Memory B cell (primary cell): ENCODE measurements at regions not wholly inside any gene's neighbourhood (a gene's known extent, or its start where the extent isn't known, plus 50 kb on each side); places are given as distances from the start of the nearest gene placed in this dataset.
"Not testable (repeated sequence)": the region's sequence is repeated elsewhere in the genome, so short reads cannot be mapped to it uniquely, and the experiment has no call there.

ENCODE experiments used
- ATAC-seq: fragments of 150-1000 bp; cut with Tn5 transposase; 2 replicates; pipeline ENCODE4 v1.10.0; 2021; ENCODE audit warnings: low read depth, mild to moderate bottlenecking, moderate library complexity
- DNase-seq, 2 donors: peaks; one replicate each; pipeline ENCODE4 v3.0.0; 2022; ENCODE audit warnings: low spot score in 2 of 2
- H3K27ac Mint-ChIP-seq: one replicate; pipeline ENCODE4 v1.8.0; 2022; ENCODE audit warnings: mild to moderate bottlenecking, moderate library complexity, mixed read lengths
- H3K27me3 Mint-ChIP-seq: one replicate; pipeline ENCODE4 v1.8.0; 2022; ENCODE audit warnings: mixed read lengths
- H3K36me3 Mint-ChIP-seq: one replicate; pipeline ENCODE4 v1.8.0; 2022; ENCODE audit warnings: mild to moderate bottlenecking, mixed read lengths
- H3K4me1 Mint-ChIP-seq: one replicate; pipeline ENCODE4 v1.8.0; 2022; ENCODE audit warnings: mixed read lengths
- H3K4me3 Mint-ChIP-seq: one replicate; pipeline ENCODE4 v1.8.0; 2022; ENCODE audit warnings: mild to moderate bottlenecking, moderate library complexity, mixed read lengths
- H3K9me3 Mint-ChIP-seq: one replicate; pipeline ENCODE4 v1.8.0; 2022; ENCODE audit warnings: mixed read lengths

DNA sequence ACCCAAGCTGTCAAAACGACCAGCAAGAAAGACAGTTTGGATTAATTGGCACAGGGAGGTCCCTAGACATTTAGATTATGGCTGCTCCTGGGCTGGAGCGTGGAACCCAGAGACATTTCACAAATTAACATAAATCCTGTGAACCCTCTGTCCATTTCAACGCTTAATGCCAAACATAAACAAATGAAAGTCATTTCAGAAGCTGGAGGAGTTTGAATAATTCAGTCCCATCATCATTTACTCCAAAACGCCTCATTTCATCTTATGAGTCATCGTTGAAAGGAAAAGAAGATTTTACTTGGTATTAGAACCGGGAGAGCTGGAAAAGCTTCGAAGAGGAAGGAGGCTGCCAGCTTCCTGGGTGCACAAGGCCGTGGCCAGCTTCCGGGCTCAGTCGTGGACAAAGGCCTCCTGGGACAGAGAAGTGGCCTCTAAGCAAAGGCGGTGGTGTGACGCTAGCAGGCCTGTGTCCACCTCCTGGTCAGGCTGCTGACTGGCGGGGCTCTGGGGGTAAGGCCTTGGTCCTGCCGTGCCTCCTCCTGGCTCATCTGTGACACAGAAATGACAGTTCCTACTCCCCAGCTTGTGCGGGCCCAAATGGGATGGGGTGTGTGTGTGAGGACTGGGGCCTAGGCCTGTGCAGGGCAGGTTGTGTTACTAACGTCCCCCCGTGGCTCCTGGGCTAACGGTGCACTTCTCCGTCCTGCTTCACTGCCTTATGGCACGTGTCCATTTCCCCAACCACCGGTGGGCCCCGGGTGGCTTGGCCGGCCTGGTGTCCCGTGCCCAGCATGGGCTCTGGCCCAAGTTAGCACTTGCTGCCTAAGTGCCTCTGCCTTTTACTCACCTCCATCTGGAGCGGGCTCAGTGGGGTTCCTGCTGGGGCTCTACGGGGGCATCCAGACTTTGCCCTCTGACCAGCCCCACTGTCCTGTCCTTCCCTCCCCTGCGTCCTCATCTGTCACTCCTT lies 71.6 kb downstream of the RRM2 start:
- Mint-ChIP-seq H3K4me3 (no peak overlapping the region), H3K9me3 (peaks cover 12% of the 10 kb centered on the region), H3K27ac (no peak overlapping the region), H3K4me1 (peaks cover 17% of the 10 kb centered on the region), H3K36me3 (no peaks in the 10 kb centered on the region), H3K27me3 (no peaks in the 10 kb centered on the region)
- ATAC-seq (no peak), DNase-seq (no peak)

DNA sequence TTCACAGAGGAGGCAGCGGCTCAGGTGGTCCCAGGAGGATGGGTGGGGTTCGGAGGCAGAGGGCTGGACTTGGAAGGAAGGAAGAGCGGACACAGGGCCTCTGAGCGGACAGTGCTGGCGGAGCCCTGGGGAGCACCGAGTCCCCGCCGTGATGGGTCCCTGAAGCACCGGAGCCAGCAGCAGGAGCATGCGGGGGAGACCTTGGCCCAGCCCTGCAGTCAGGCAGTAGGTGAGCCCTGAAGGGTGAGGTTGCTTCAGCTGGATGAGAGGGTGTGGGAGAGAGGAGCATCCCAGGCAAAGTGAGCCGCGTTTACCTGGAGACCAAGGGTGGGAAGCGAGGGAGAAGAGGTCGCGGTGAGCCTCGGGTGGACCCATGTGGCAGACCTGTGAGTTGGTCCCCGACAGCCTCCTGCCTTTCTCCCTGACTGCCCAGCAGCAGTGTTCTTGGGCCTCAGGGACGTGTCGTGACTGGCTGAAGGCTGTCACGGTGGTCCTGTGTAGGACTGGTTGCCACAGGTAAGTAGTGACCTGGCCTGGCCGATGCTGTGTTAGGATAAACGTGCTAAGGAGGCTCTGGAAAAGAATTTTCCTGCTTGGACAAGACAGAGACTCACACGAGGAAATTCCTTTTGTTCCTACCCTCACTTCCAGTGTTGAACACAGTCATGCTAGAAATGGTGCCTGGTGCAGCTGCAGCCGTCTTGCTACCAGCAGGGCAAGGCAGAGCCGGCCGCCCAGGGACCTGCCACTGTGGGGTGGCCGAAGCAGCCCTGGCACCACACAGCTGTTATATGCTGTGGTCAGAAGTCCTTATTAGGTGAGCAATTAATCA lies 73.0 kb downstream of the RRM2 start:
- Mint-ChIP-seq H3K9me3 (peaks cover 3% of the 10 kb centered on the region), H3K27me3 (no peaks in the 10 kb centered on the region), H3K27ac (no peak overlapping the region), H3K36me3 (no peaks in the 10 kb centered on the region), H3K4me1 (peaks cover 9% of the 10 kb centered on the region), H3K4me3 (no peak overlapping the region)
- ATAC-seq (no peak), DNase-seq (no peak)

DNA sequence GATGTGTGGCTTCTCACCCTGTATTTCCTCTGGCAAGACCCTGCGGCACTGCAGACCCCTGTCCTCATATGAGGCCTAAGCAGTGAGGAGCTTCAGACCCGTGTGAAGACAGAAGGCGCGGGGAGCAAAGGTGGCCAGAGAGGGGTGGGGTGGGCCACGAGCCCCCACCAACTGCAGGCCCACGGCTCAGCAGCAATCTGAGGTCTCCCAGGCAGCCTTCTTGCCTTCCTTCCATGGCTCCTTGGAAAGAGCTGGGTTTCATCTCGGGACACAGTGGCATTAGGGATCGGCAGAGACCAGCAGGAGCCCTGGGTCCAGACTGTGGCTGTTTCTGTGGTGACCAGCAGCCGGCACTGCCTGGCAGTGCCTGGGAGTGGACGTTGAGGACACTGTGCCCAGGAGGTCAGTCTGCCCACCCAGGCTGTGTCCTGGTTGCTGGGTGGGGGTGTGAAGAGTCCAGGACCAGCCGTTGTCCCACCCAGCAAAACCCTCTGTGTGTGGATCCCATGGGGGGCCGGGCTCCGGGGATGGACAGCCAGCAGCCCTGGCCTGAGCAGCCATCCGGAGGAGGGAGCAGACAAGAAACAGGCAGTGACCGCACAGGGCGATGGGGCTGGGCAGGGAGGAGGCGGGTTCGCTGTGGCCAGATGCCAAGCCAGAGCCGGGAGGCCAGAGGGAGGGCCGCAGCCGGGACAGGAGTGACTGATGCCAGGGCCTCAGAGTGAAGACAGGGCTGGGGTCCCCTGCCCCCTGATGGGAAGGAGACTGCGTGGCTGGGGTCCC lies 73.8 kb downstream of the RRM2 start:
- DNase-seq (no peak), ATAC-seq (no peak)
- Mint-ChIP-seq H3K27me3 (no peaks in the 10 kb centered on the region), H3K9me3 (no peaks in the 10 kb centered on the region), H3K4me1 (peaks cover 1% of the 10 kb centered on the region), H3K4me3 (no peak overlapping the region), H3K36me3 (no peaks in the 10 kb centered on the region), H3K27ac (no peak overlapping the region)

DNA sequence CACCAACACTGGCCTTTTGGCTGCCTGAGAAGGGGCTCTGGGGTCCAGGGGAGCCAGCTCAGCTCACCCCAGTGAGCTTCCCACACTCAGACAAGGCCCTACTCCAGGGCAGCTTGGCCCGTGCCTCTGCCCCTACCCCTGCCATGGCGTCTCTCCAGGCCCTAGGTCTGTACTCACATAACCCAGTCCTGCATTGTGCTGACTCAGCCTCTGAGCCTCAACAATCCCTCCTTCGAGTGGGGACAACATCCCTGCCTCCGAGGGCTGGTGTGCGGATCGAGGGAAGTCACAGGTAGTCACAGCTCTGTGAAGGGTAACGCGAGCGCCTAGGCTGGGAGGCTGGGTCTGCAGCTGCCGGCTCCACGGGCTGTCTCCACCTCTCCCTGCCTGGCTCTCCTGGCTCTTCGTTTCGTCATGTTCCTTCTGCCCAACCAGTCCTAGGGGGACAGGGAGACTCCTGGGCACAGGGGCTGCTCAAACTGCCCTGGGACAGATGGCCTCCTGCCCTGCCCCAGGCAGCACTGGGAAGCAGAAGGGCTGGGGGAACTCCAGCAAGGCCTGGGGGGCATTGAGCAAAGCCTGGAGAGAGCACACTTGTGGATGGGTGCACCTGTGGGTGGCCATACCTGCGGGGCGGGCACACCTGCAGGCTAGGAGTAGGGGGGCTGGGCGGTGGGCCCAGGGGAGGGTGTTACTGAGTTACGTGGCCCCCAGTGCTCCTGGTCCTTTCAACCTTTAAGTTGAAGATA lies 74.6 kb downstream of the RRM2 start:
- ATAC-seq (no peak), DNase-seq (no peak)
- Mint-ChIP-seq H3K27me3 (no peaks in the 10 kb centered on the region), H3K36me3 (no peaks in the 10 kb centered on the region), H3K9me3 (no peaks in the 10 kb centered on the region), H3K27ac (no peak overlapping the region), H3K4me3 (no peak overlapping the region), H3K4me1 (no peaks in the 10 kb centered on the region)

DNA sequence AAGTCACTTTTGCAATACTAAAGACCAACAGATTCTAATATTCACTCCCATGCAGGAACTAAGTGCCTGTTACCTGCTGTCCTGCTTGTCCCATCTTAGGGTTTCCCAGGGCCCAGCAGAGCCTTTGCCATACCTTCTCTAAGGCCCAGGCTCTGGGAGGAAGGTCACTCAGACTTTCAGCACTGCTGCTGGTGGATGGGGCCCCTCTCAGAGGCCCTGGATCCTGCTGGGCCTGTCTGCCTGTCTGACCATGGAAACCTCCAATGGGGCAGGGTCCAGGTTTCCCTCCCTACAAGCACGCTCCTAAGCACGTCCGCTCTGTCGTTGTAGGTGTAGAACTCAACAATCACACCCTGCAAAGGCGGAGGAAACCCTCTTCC lies 75.1 kb downstream of the RRM2 start:
- Mint-ChIP-seq H3K4me1 (no peaks in the 10 kb centered on the region), H3K4me3 (no peak overlapping the region), H3K36me3 (no peaks in the 10 kb centered on the region), H3K27me3 (no peaks in the 10 kb centered on the region), H3K9me3 (no peaks in the 10 kb centered on the region), H3K27ac (no peak overlapping the region)
- ATAC-seq (no peak), DNase-seq (no peak)

DNA sequence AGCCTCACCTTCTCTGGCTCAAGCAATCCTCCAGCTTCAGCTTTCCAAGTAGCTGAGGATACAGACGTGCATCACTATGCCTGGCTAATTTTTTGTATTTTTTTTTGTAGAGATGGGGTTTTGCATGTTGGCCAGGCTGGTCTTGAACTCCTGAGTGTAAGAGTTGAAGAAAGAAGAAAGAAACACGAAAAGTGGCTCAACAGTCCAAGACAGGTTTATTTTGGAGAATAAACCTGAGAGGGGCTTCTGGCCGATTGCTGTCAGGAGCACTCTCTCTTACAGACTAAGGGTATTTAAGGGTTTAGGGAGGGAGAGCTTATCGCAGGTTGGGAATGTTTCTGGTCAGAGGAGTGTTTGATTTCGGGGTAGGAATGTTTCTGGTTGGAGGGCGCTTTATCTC lies 75.9 kb downstream of the RRM2 start:
- H3K36me3 Mint-ChIP-seq, H3K27me3 Mint-ChIP-seq, H3K4me3 Mint-ChIP-seq, DNase-seq, H3K4me1 Mint-ChIP-seq, H3K9me3 Mint-ChIP-seq, ATAC-seq: not testable (repeated sequence)
- H3K27ac Mint-ChIP-seq: peak overlapping the region; percentile 24

DNA sequence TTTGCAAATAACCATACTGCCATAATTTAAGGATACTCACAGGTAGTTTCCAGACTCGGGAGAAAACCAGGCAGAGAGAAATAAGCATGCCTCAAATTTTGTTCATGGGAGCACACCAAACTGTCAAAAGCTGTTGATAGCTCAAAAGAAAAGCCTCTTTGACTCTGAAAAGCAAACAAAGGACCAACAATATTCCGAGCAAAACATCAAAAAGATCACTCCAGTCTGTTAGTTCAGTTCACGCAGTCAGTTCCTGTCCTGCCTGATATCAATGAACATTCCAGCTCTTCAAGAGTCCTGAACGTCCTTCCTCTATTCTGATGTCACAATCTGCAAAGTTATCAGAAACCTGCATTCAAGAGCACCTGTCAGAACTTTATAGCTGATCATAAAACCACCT lies 78.7 kb downstream of the RRM2 start:
- Mint-ChIP-seq H3K27ac (no peak overlapping the region), H3K4me1 (no peaks in the 10 kb centered on the region), H3K4me3 (no peak overlapping the region), H3K9me3 (no peaks in the 10 kb centered on the region), H3K27me3 (no peaks in the 10 kb centered on the region), H3K36me3 (no peaks in the 10 kb centered on the region)
- DNase-seq (no peak), ATAC-seq (no peak)

DNA sequence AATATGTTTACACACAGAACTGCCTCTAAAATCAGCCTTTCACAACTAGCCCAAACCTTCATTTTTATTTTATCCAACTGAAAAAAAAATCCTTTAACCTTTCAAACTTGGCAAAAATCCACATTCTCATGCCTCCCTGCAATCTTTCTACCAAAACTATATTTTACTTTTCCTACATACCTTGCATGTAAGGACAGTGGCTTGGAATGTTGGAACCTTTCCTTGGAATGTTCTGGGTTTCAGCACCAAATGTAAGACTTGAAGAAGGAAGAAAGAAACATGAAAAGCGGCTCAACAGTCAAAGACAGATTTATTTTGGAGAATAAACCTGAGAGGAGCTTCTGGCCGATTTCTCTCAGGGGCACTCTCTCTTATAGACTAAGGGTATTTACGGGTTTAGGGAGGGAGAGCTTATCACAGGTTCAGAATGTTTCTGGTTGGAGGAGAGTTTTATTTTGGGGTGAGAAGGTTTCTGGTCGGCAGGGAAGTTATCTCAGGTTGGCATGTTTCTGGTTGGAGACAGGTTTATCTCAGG lies 79.7 kb downstream of the RRM2 start:
- H3K27ac Mint-ChIP-seq: no peak overlapping the region
- no peak overlapping the region for H3K4me3 Mint-ChIP-seq
- ATAC-seq (no peak), DNase-seq (no peak)
- H3K27me3 Mint-ChIP-seq: no peaks in the 10 kb centered on the region
- H3K4me1 Mint-ChIP-seq: no peaks in the 10 kb centered on the region
- no peaks in the 10 kb centered on the region for H3K9me3 Mint-ChIP-seq
- no peaks in the 10 kb centered on the region for H3K36me3 Mint-ChIP-seq

DNA sequence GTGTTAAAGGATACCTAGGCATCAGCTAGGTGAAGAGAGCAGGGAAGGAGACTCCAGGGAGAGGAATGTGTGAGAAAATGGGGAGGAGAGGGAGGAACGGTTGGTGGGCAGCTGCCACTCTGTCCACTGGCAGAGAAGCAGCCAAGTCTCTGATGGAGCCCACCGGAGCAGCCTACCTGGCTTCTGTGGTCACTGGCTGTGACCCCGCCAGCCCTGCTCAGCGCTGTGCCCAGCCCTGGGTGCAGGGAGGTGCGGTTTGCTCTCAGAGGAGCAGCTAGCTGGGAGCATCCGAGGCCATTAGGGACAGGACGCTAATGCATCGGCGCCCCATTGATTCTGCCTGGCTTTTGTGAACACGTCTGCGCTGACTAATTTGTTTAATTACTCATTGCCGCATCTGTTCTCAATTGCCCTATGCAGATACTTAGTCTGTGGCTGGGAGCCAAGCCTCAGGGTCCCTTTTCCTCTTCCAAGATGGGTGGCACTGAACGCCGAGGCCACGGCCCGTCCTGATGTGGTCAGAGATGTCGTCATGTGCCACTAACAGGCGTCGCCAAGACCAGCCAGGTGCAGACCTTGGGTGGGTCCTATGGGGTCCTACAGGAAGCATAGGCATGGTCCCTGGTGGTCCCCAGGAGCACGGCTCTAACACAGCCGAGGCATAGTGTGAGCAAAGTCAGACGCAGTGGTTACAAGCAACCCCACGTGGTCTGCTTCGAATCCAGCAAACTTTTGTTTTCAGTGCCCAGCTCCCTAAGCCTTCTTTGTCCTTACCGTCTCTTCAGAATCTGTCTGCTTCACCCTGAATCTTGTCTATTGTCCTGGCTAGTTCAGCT lies 82.0 kb downstream of the RRM2 start:
- no peak for ATAC-seq
- DNase-seq: no peak

DNA sequence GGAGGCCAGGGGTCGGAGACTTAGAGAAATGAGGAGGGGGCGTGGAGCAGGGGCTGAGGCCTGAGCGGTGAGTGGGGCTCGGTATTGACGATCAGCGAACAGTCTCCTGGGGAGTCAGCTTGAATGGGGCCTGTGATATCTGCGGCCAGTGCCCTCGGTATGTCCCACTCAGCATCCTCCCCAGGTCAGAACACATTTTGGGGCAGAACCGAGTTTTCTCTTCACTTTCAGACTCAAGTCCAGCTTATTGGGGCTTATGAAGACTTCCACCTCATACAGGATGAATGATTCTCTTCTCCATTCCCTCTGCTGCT lies 82.6 kb downstream of the RRM2 start:
- H3K27ac Mint-ChIP-seq: no peak overlapping the region
- no peaks in the 10 kb centered on the region for H3K9me3 Mint-ChIP-seq
- no peaks in the 10 kb centered on the region for H3K4me1 Mint-ChIP-seq
- no peak overlapping the region for H3K4me3 Mint-ChIP-seq
- no peak for DNase-seq
- H3K36me3 Mint-ChIP-seq: no peaks in the 10 kb centered on the region
- ATAC-seq: no peak
- H3K27me3 Mint-ChIP-seq: no peaks in the 10 kb centered on the region

More for the DNA sequence above, 82.0 kb downstream of the RRM2 start:
- H3K27me3 Mint-ChIP-seq: no peaks in the 10 kb centered on the region
- no peak overlapping the region for H3K4me3 Mint-ChIP-seq
- H3K9me3 Mint-ChIP-seq: no peaks in the 10 kb centered on the region
- H3K4me1 Mint-ChIP-seq: no peaks in the 10 kb centered on the region
- H3K36me3 Mint-ChIP-seq: no peaks in the 10 kb centered on the region
- no peak overlapping the region for H3K27ac Mint-ChIP-seq

DNA sequence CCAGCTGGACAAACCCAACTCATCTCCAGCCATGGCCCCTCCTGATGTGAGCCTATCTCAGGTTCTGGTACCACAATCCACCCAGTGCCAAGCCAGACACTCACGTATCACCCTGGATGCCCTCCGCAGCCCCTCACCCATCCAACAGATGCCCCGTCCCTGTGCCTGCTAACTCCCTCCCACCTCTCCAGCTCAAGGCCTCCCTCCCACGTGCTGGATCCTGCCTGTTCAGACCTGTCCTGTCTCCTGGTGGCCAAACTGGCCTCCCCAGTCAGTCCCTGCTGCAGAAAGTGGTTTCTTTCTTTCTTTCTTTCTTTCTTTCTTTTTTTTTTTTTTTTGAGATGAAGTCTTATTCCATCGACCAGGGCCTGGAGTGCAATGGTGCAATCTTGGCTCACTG lies 86.2 kb downstream of the RRM2 start:
- no peak for DNase-seq
- Mint-ChIP-seq H3K27me3 (no peaks in the 10 kb centered on the region), H3K9me3 (no peaks in the 10 kb centered on the region), H3K36me3 (no peaks in the 10 kb centered on the region), H3K27ac (no peak overlapping the region), H3K4me3 (no peak overlapping the region), H3K4me1 (no peaks in the 10 kb centered on the region)
- ATAC-seq: no peak

DNA sequence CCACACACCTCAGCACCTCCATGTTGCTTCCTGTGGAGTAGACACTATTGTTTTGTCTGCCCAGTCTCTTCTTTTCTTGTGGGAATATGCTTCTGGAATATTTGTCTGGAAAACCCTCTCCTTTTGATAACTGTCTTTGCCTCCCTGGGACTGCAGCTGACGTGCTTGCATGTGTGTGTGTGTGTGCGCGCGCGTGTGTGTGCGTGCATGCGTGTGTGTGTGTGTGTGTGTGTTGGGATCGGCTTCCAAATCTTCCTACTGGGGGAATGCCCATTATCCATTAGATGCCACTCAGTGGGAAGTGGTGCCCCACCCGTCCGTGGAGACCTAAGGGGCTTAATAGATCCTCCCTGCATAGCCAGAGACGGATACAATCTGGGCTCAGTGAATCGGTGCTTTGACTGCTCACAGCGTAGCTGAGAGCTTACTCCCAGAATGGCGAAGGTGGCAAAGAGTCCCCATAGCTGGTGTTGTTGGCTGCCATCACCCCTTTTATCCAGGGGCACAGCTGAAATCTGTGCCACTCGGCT lies 86.9 kb downstream of the RRM2 start:
- Mint-ChIP-seq H3K27me3 (no peaks in the 10 kb centered on the region), H3K4me3 (no peak overlapping the region), H3K4me1 (no peaks in the 10 kb centered on the region), H3K9me3 (no peaks in the 10 kb centered on the region), H3K36me3 (no peaks in the 10 kb centered on the region), H3K27ac (no peak overlapping the region)
- ATAC-seq: no peak
- DNase-seq: no peak
